ENCODE measurements at regions not wholly inside any gene's neighbourhood (a gene's known extent, or its start where the extent isn't known, plus 50 kb on each side); places are given as distances from the start of the nearest gene placed in this dataset.

- WGBS (ENCODE audit: insufficient coverage, low coverage, missing lambda C conversion rate) = 6% methylated on average over 2 of the region's 2 CpGs
- FAIRE-seq (no peak), ATAC-seq (no peak), DNase-seq (ENCODE audit: extremely low read depth in 1 of 4, low spot score in 3 of 4) (no peak)
- no peak overlapping the region for H3K4me2 ChIP-seq (ENCODE audit: insufficient read depth, low read length)
- no peaks in the 10 kb centered on the region for H3K27me3 ChIP-seq (ENCODE audit: control insufficient read depth in 2 of 2, insufficient read depth in 2 of 2, low read length in 2 of 2)
- BruUV-seq (replicated peaks) = no TSS peak
- H3K9me1 ChIP-seq (ENCODE audit: control insufficient read depth, insufficient read depth, low read length) = no peaks in the 10 kb centered on the region
- intact Hi-C loops (cut with micrococcal nuclease) = no loop called here
- H3K4me1 ChIP-seq (replicated peaks in 1 of 2; ENCODE audit: control insufficient read depth in 2 of 2, insufficient read depth in 2 of 2, low read length in 2 of 2) = no peaks in the 10 kb centered on the region
- H3K4me3 ChIP-seq = no peak overlapping the region
- POLR2A ChIA-PET = no interaction called here
- no peaks in the 10 kb centered on the region for H4K20me1 ChIP-seq (replicated peaks; ENCODE audit: control insufficient read depth, insufficient read depth, low read length)
- no peak overlapping the region for H3K27ac ChIP-seq (ENCODE audit: extremely low read depth, low read depth, low read length)
- no peaks in the 10 kb centered on the region for H3K36me3 ChIP-seq (ENCODE audit: control insufficient read depth, insufficient read depth, low read length)
- no peak overlapping the region for H3K9ac ChIP-seq (ENCODE audit: insufficient read depth in 1 of 2, low read depth in 2 of 2, low read length in 2 of 2)
- H3K79me2 ChIP-seq (ENCODE audit: control insufficient read depth, insufficient read depth, low read length) = no peaks in the 10 kb centered on the region
- in situ Hi-C loops (cut with MboI) = no loop called here
- H2AFZ ChIP-seq (ENCODE audit: low read depth, low read length) = no peak overlapping the region
- CTCF ChIA-PET (ENCODE audit: low intra/inter-chr PET ratio) = no interaction called here
- H3K9me3 ChIP-seq (replicated peaks; ENCODE audit: control insufficient read depth, insufficient read depth, low read depth, low read length) = no peaks in the 10 kb centered on the region
- TF ChIP-seq ZNF507 (tag; conservative IDR thresholded peaks at IDR 0.05) (no peak), SAFB2 (IDR thresholded peaks at IDR 0.05; ENCODE audit: borderline replicate concordance, low read depth, low read length, severe bottlenecking) (no peak), YY1 (IDR thresholded peaks at IDR 0.05; ENCODE audit: borderline replicate concordance in 1 of 3, control insufficient read depth in 1 of 3, extremely low read depth in 1 of 3, insufficient read depth in 3 of 3, insufficient read length in 1 of 3, insufficient replicate concordance in 2 of 3, low read depth in 1 of 3, low read length in 2 of 3) (no peak), SFPQ (IDR thresholded peaks at IDR 0.05; ENCODE audit: low read depth, low read length) (no peak), ZNF3 (CRISPR knock-in tag; IDR thresholded peaks at IDR 0.05) (no peak), HNRNPK (IDR thresholded peaks at IDR 0.05; ENCODE audit: low read depth, low read length, poor library complexity, severe bottlenecking) (no peak), PRPF4 (IDR thresholded peaks at IDR 0.05; ENCODE audit: insufficient read depth, low read depth, low read length, poor library complexity, severe bottlenecking) (no peak), THRAP3 (IDR thresholded peaks at IDR 0.05; ENCODE audit: borderline replicate concordance) (no peak), ARID4B (CRISPR knock-in tag; IDR thresholded peaks at IDR 0.05) (no peak)
- TF ChIP-seq, protein P1, sequence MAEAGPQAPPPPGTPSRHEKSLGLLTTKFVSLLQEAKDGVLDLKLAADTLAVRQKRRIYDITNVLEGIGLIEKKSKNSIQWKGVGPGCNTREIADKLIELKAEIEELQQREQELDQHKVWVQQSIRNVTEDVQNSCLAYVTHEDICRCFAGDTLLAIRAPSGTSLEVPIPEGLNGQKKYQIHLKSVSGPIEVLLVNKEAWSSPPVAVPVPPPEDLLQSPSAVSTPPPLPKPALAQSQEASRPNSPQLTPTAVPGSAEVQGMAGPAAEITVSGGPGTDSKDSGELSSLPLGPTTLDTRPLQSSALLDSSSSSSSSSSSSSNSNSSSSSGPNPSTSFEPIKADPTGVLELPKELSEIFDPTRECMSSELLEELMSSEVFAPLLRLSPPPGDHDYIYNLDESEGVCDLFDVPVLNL (CRISPR knock-in tag; IDR thresholded peaks at IDR 0.05; ENCODE audit: low read depth) = no peak
These were observed 76.2 kb upstream of the STAM2 start for GRCh38 chr2:152251811-152252210.
